Astrocyte of the spinal cord (primary cell): ENCODE measurements at regions not wholly inside any gene's neighbourhood (a gene's known extent, or its start where the extent isn't known, plus 50 kb on each side); places are given as distances from the start of the nearest gene placed in this dataset.

Experiments used
- DNase-seq: peaks from one replicate; pipeline ENCODE4 v3.0.0; 2011; ENCODE audit warnings: low read depth, low spot score
- H3K4me3 ChIP-seq: 2 replicates; pipeline ENCODE4 v1.5.1; 2011; ENCODE audit warnings: low read depth, mild to moderate bottlenecking, low read length, moderate library complexity
- CTCF ChIP-seq: IDR thresholded peaks from 2 replicates; pipeline ENCODE4 v1.5.1; 2012; ENCODE audit warnings: low read depth, mild to moderate bottlenecking, low read length, inconsistent platforms
- in situ Hi-C: cut with HindIII; loops from 2 replicates; pipeline ENCODE4 v1.10.0; 2017; ENCODE audit warnings: low sequenced_read_pairs

DNA sequence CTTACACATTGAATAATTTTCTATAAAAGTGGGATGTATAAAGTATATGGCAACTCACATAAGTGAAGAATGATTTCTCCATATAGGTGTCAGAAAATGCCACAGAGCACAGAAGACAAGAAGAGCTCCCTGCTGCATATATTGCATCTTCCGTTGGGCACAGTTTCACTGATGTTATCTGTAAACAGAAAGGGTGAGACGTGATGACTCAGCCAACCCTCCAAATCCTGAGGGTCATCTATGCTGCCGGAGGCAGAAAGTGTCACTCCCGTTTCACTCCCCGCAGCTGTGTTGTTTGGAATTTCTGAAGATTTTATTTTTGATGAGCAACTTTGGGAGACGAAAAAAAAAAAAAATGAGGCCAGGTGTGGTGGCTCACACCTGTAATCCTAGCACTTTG is 644.1 kb downstream of the C6orf118 start:
- no peak overlapping the region for H3K4me3 ChIP-seq
- no peak for DNase-seq
- in situ Hi-C loops = no loop called here
- no peak for TF ChIP-seq CTCF

- H3K4me3 ChIP-seq = no peak overlapping the region
- no peak for TF ChIP-seq CTCF
- no peak for DNase-seq
- in situ Hi-C loops = no loop called here
Measured at GRCh38 chr6:164663634-164664033, 645.8 kb downstream of the C6orf118 start.

DNA sequence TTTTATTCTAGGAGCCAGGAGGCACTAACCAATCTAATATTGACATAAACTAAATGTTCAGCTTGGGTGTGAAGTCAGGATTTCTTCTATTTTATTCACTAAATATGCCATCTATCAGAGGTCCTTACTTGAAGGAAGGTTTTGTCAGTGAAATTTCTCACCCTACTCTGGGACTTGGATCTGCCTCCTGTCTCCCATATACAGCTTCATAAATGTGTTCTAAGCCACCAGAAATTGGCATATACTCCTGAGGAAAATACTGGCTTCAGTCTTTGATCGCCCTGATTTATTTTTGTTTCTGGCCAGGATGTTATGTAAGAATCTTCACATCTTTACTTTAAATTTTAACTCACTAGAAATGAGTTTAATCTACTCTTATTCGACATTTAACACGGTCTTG is 647.7 kb downstream of the C6orf118 start:
- DNase-seq = no peak
- TF ChIP-seq CTCF = no peak
- no peak overlapping the region for H3K4me3 ChIP-seq
- in situ Hi-C loops = no loop called here

DNA sequence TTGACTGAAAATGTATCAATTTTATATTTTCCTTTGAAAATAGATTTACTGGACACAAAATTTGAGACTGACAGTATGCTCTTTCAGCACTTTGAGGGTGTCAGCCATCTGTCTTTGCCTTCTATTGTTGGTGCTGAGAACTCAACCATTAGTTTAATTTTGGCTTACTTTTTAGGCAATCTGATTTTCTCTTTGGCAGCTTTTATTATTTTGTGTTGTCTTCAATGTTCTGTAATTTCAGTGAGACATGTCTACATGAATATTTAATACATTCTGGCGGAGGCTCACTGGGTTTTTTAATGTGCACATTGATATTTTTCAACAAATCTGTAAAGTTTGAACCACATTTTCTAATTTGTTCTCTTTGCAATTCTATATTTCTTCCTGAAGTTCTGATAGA is 648.6 kb downstream of the C6orf118 start:
- no peak for TF ChIP-seq CTCF
- in situ Hi-C loops = no loop called here
- no peak overlapping the region for H3K4me3 ChIP-seq
- no peak for DNase-seq

DNA sequence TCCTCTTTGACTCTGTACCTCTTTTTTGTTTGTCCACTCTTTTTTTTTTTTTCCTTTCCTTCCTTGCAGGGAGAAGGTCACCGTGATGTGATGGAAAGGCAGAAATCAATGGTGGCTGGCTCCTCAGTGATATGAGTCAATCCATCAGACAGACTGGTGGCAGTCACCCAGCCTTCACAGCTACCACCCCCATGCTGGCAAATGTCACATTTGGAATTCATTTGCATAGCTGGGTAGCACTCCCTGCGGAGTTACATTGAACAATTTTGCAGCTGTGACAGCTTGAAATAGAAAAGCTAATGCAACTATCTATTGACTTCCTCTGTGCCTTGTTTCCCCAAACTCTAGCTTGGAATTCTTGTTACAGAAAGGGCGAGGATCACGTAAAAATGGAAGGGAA is 668.4 kb downstream of the C6orf118 start:
- in situ Hi-C loops = no loop called here
- H3K4me3 ChIP-seq = no peak overlapping the region
- TF ChIP-seq CTCF = no peak
- DNase-seq = no peak

DNA sequence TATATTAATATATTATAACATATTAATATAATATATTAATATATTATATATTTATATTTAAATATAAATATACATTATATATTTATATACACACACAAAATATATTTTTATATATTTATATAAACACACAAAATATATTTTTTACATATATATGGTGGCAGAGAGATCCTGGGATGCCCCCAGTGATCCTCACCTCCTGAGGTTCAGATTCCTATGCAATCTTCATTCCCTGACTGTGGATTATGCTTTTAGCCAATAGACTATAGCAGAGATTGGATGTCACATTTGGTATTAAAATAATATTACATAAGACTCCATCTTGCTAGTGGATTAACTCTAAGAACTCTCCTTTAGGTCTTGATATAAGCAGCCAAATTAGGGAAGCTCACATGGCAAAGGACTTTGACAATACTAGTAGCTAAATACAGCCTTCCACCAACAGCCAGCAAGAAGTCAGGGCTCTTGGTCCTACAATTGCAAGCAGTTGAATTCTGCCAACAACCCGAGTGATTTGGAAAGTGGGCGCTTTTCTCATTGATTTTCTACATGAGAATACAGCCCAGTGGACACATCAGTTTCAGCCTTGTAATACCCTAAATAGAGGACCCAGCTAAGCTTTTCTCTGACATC is 681.0 kb downstream of the C6orf118 start:
- no peak overlapping the region for H3K4me3 ChIP-seq
- no peak for TF ChIP-seq CTCF
- DNase-seq = no peak
- in situ Hi-C loops = no loop called here
